Effector memory CD8-positive, alpha-beta T cell (primary cell): ENCODE measurements at regions not wholly inside any gene's neighbourhood (a gene's known extent, or its start where the extent isn't known, plus 50 kb on each side); places are given as distances from the start of the nearest gene placed in this dataset.

Experiments used
- ATAC-seq: fragments of 150-1000 bp; cut with Tn5 transposase; replicated peaks from 2 replicates; pipeline ENCODE4 v1.10.0; 2021; ENCODE audit warnings: mild to moderate bottlenecking, moderate library complexity
- DNase-seq, 3 experiments: peaks; one replicate each; pipeline ENCODE4 v3.0.0; 2021
- H3K27ac Mint-ChIP-seq, 2 donors: one replicate each; pipeline ENCODE4 v1.8.0; 2022; ENCODE audit warnings: mild to moderate bottlenecking in 2 of 2, mixed read lengths in 2 of 2, moderate library complexity in 2 of 2
- H3K27me3 Mint-ChIP-seq, 2 donors: one replicate each; pipeline ENCODE4 v1.8.0; 2022; ENCODE audit warnings: mixed read lengths in 2 of 2
- H3K36me3 Mint-ChIP-seq: one replicate; pipeline ENCODE4 v1.8.0; 2022; ENCODE audit warnings: mild to moderate bottlenecking, moderate library complexity, mixed read lengths; ENCODE audit not compliant: insufficient read depth
- H3K4me1 Mint-ChIP-seq, 2 donors: one replicate each; pipeline ENCODE4 v1.8.0; 2022; ENCODE audit warnings: low read depth in 2 of 2, mixed read lengths in 2 of 2
- H3K4me3 Mint-ChIP-seq, 2 donors: one replicate each; pipeline ENCODE4 v1.8.0; 2022; ENCODE audit warnings: mild to moderate bottlenecking in 2 of 2, mixed read lengths in 2 of 2, moderate library complexity in 2 of 2
- H3K9me3 Mint-ChIP-seq, 2 donors: one replicate each; pipeline ENCODE4 v1.8.0; 2022; ENCODE audit warnings: mixed read lengths in 2 of 2

GRCh38 chr7:9761224-9761623 lies 1212.4 kb upstream of the PHF14 start:
- H3K4me1 Mint-ChIP-seq: no peaks in the 10 kb centered on the region
- H3K4me3 Mint-ChIP-seq: no peak overlapping the region
- no peak for ATAC-seq
- H3K27ac Mint-ChIP-seq: no peak overlapping the region
- no peaks in the 10 kb centered on the region for H3K27me3 Mint-ChIP-seq
- H3K36me3 Mint-ChIP-seq: no peaks in the 10 kb centered on the region
- DNase-seq: no peak
- no peaks in the 10 kb centered on the region for H3K9me3 Mint-ChIP-seq

- Mint-ChIP-seq H3K27me3 (no peaks in the 10 kb centered on the region), H3K4me3 (no peak overlapping the region), H3K27ac (no peak overlapping the region), H3K9me3 (peaks cover 4 to 28% of the 10 kb centered on the region in 2 donors), H3K4me1 (no peaks in the 10 kb centered on the region), H3K36me3 (no peaks in the 10 kb centered on the region)
- no peak for ATAC-seq
- no peak for DNase-seq
These were observed 1196.8 kb upstream of the PHF14 start for GRCh38 chr7:9776900-9777299.

- no peak overlapping the region for H3K27ac Mint-ChIP-seq
- DNase-seq: no peak
- ATAC-seq: no peak
- no peaks in the 10 kb centered on the region for H3K4me1 Mint-ChIP-seq
- peaks cover 6 to 24% of the 10 kb centered on the region in 2 donors for H3K9me3 Mint-ChIP-seq
- H3K27me3 Mint-ChIP-seq: no peaks in the 10 kb centered on the region
- no peak overlapping the region for H3K4me3 Mint-ChIP-seq
- H3K36me3 Mint-ChIP-seq: no peaks in the 10 kb centered on the region
These were observed 1195.3 kb upstream of the PHF14 start for GRCh38 chr7:9778367-9778766.

- no peak for ATAC-seq
- H3K36me3 Mint-ChIP-seq: no peaks in the 10 kb centered on the region
These were observed 1192.0 kb upstream of the PHF14 start for GRCh38 chr7:9781710-9782109.

GRCh38 chr7:9782275-9782674 lies 1191.4 kb upstream of the PHF14 start:
- Mint-ChIP-seq H3K4me3 (no peak overlapping the region), H3K27me3 (no peaks in the 10 kb centered on the region), H3K36me3 (no peaks in the 10 kb centered on the region), H3K4me1 (no peaks in the 10 kb centered on the region), H3K27ac (no peak overlapping the region), H3K9me3 (peaks cover 7 to 17% of the 10 kb centered on the region in 2 donors)
- ATAC-seq (no peak), DNase-seq (no peak)

More at GRCh38 chr7:9781710-9782109, 1192.0 kb upstream of the PHF14 start:
- Mint-ChIP-seq H3K9me3 (peaks cover 5 to 17% of the 10 kb centered on the region in 2 donors), H3K4me1 (no peaks in the 10 kb centered on the region), H3K27me3 (no peaks in the 10 kb centered on the region), H3K27ac (no peak overlapping the region), H3K4me3 (no peak overlapping the region)
- DNase-seq: no peak

- no peaks in the 10 kb centered on the region for H3K27me3 Mint-ChIP-seq
- ATAC-seq: no peak
- H3K4me1 Mint-ChIP-seq: no peaks in the 10 kb centered on the region
- no peaks in the 10 kb centered on the region for H3K36me3 Mint-ChIP-seq
- no peak overlapping the region for H3K4me3 Mint-ChIP-seq
- H3K9me3 Mint-ChIP-seq: peaks cover 9 to 24% of the 10 kb centered on the region in 2 donors
- DNase-seq: no peak
- H3K27ac Mint-ChIP-seq: no peak overlapping the region
These were observed 1188.5 kb upstream of the PHF14 start for GRCh38 chr7:9785211-9785610.

GRCh38 chr7:9796241-9796640 lies 1177.4 kb upstream of the PHF14 start:
- no peak for DNase-seq
- H3K27ac Mint-ChIP-seq: no peak overlapping the region
- H3K27me3 Mint-ChIP-seq: no peaks in the 10 kb centered on the region
- H3K4me1 Mint-ChIP-seq: no peaks in the 10 kb centered on the region
- no peaks in the 10 kb centered on the region for H3K36me3 Mint-ChIP-seq
- no peak for ATAC-seq
- H3K4me3 Mint-ChIP-seq: no peak overlapping the region
- peaks cover 8 to 9% of the 10 kb centered on the region in 2 donors for H3K9me3 Mint-ChIP-seq

- Mint-ChIP-seq H3K4me3 (no peak overlapping the region), H3K27me3 (no peaks in the 10 kb centered on the region), H3K36me3 (no peaks in the 10 kb centered on the region), H3K4me1 (no peaks in the 10 kb centered on the region), H3K27ac (no peak overlapping the region), H3K9me3 (peaks cover 5 to 24% of the 10 kb centered on the region in 2 donors)
- ATAC-seq (no peak), DNase-seq (no peak)
These were observed 1151.0 kb upstream of the PHF14 start for GRCh38 chr7:9822458-9823290.

- DNase-seq: no peak
These were observed 1138.5 kb upstream of the PHF14 start for GRCh38 chr7:9835199-9835598.

GRCh38 chr7:9836671-9837070 lies 1137.0 kb upstream of the PHF14 start:
- Mint-ChIP-seq H3K27me3 (no peaks in the 10 kb centered on the region), H3K9me3 (peaks cover 3 to 17% of the 10 kb centered on the region in 2 donors), H3K36me3 (no peaks in the 10 kb centered on the region), H3K4me3 (no peak overlapping the region), H3K4me1 (no peaks in the 10 kb centered on the region), H3K27ac (no peak overlapping the region)
- DNase-seq: no peak
- no peak for ATAC-seq

More at GRCh38 chr7:9835199-9835598, 1138.5 kb upstream of the PHF14 start:
- peaks cover 3 to 17% of the 10 kb centered on the region in 2 donors for H3K9me3 Mint-ChIP-seq
- H3K4me3 Mint-ChIP-seq: no peak overlapping the region
- H3K36me3 Mint-ChIP-seq: no peaks in the 10 kb centered on the region
- H3K27me3 Mint-ChIP-seq: no peaks in the 10 kb centered on the region
- no peak overlapping the region for H3K27ac Mint-ChIP-seq
- H3K4me1 Mint-ChIP-seq: no peaks in the 10 kb centered on the region
- no peak for ATAC-seq

GRCh38 chr7:9842301-9842700 lies 1131.4 kb upstream of the PHF14 start:
- ATAC-seq (no peak), DNase-seq (no peak)
- no peaks in the 10 kb centered on the region for H3K36me3 Mint-ChIP-seq
- no peak overlapping the region for H3K4me3 Mint-ChIP-seq
- peaks cover 0 to 2% of the 10 kb centered on the region in 2 donors for H3K9me3 Mint-ChIP-seq
- H3K27ac Mint-ChIP-seq: no peak overlapping the region
- H3K27me3 Mint-ChIP-seq: no peaks in the 10 kb centered on the region
- no peaks in the 10 kb centered on the region for H3K4me1 Mint-ChIP-seq

GRCh38 chr7:9846902-9847301 lies 1126.8 kb upstream of the PHF14 start:
- no peak for DNase-seq
- Mint-ChIP-seq H3K27me3 (no peaks in the 10 kb centered on the region), H3K4me3 (no peak overlapping the region), H3K9me3 (peaks cover 0 to 2% of the 10 kb centered on the region in 2 donors), H3K36me3 (no peaks in the 10 kb centered on the region), H3K27ac (no peak overlapping the region), H3K4me1 (no peaks in the 10 kb centered on the region)
- no peak for ATAC-seq

GRCh38 chr7:9854605-9855004 lies 1119.1 kb upstream of the PHF14 start:
- Mint-ChIP-seq H3K36me3 (no peaks in the 10 kb centered on the region), H3K4me1 (no peaks in the 10 kb centered on the region), H3K27ac (no peak overlapping the region), H3K4me3 (no peak overlapping the region), H3K9me3 (peaks cover 5 to 12% of the 10 kb centered on the region in 2 donors), H3K27me3 (no peaks in the 10 kb centered on the region)
- DNase-seq (no peak), ATAC-seq (no peak)

- H3K4me1 Mint-ChIP-seq: no peaks in the 10 kb centered on the region
- no peak overlapping the region for H3K27ac Mint-ChIP-seq
- ATAC-seq: no peak
- H3K36me3 Mint-ChIP-seq: no peaks in the 10 kb centered on the region
- no peaks in the 10 kb centered on the region for H3K27me3 Mint-ChIP-seq
- peaks cover 9 to 22% of the 10 kb centered on the region in 2 donors for H3K9me3 Mint-ChIP-seq
- DNase-seq: no peak
- no peak overlapping the region for H3K4me3 Mint-ChIP-seq
These were observed 1117.0 kb upstream of the PHF14 start for GRCh38 chr7:9856668-9857067.
